ENCODE measurements at regions not wholly inside any gene's neighbourhood (a gene's known extent, or its start where the extent isn't known, plus 50 kb on each side); places are given as distances from the start of the nearest gene placed in this dataset.

- Histone ChIP-seq H3K9me3 (replicated peaks in 1 of 3) (no peaks in the 10 kb centered on the region), H3K4me3 (no peak overlapping the region), H3K27me3 (no peaks in the 10 kb centered on the region), H3K36me3 (replicated peaks in 1 of 2) (peaks cover 0 to 3% of the 10 kb centered on the region in 2 donors), H3K27ac (no peak overlapping the region), H3K4me1 (replicated peaks in 1 of 2) (no peaks in the 10 kb centered on the region)
- DNase-seq, result no peak
- TF ChIP-seq POLR2A (IDR thresholded peaks at IDR 0.05), result no peak
- TF ChIP-seq, protein P1, sequence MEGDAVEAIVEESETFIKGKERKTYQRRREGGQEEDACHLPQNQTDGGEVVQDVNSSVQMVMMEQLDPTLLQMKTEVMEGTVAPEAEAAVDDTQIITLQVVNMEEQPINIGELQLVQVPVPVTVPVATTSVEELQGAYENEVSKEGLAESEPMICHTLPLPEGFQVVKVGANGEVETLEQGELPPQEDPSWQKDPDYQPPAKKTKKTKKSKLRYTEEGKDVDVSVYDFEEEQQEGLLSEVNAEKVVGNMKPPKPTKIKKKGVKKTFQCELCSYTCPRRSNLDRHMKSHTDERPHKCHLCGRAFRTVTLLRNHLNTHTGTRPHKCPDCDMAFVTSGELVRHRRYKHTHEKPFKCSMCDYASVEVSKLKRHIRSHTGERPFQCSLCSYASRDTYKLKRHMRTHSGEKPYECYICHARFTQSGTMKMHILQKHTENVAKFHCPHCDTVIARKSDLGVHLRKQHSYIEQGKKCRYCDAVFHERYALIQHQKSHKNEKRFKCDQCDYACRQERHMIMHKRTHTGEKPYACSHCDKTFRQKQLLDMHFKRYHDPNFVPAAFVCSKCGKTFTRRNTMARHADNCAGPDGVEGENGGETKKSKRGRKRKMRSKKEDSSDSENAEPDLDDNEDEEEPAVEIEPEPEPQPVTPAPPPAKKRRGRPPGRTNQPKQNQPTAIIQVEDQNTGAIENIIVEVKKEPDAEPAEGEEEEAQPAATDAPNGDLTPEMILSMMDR (IDR thresholded peaks at IDR 0.05), result no peak
- WGBS, 4 donors, result 79 to 89% (median 83%) methylated on average over 2 of the region's 2 CpGs
- intact Hi-C loops (cut with DNase I), result no loop called here
Observed at GRCh38 chr4:85423431-85423830, 51.5 kb upstream of the ARHGAP24 start.
